ENCODE measurements at regions not wholly inside any gene's neighbourhood (a gene's known extent, or its start where the extent isn't known, plus 50 kb on each side); places are given as distances from the start of the nearest gene placed in this dataset.

DNA sequence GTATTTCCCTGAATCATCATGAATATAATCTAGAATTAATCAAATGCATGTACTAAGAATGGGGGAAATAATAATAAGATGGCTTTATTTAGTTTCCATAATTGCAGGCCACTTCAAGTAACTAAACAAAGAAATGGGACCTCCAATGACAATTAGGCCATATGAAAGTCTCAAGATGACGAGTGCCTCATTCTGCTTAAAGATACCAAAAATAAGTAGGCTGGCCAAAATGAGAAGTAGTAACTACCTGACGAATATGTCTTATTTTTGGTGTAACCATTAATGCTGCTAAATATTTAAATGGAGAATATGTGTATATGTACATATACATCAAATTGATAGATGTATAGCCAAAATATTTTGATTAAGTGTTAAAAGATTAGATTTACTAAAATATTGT, 932.6 kb downstream of the EPHA3 start:
- Mint-ChIP-seq H3K4me1 (ENCODE audit: unreplicated experiment) (peaks cover 6% of the 10 kb centered on the region), H3K4me3 (ENCODE audit: unreplicated experiment) (no peak overlapping the region), H3K27ac (ENCODE audit: unreplicated experiment) (no peak overlapping the region), H3K36me3 (ENCODE audit: unreplicated experiment) (no peaks in the 10 kb centered on the region), H3K27me3 (ENCODE audit: unreplicated experiment) (no peaks in the 10 kb centered on the region), H3K9me3 (ENCODE audit: unreplicated experiment) (no peaks in the 10 kb centered on the region)
- DNase-seq (ENCODE audit: extremely low spot score, unreplicated experiment): no peak
- TF ChIP-seq, protein P1, sequence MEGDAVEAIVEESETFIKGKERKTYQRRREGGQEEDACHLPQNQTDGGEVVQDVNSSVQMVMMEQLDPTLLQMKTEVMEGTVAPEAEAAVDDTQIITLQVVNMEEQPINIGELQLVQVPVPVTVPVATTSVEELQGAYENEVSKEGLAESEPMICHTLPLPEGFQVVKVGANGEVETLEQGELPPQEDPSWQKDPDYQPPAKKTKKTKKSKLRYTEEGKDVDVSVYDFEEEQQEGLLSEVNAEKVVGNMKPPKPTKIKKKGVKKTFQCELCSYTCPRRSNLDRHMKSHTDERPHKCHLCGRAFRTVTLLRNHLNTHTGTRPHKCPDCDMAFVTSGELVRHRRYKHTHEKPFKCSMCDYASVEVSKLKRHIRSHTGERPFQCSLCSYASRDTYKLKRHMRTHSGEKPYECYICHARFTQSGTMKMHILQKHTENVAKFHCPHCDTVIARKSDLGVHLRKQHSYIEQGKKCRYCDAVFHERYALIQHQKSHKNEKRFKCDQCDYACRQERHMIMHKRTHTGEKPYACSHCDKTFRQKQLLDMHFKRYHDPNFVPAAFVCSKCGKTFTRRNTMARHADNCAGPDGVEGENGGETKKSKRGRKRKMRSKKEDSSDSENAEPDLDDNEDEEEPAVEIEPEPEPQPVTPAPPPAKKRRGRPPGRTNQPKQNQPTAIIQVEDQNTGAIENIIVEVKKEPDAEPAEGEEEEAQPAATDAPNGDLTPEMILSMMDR (IDR thresholded peaks at IDR 0.05): no peak

DNA sequence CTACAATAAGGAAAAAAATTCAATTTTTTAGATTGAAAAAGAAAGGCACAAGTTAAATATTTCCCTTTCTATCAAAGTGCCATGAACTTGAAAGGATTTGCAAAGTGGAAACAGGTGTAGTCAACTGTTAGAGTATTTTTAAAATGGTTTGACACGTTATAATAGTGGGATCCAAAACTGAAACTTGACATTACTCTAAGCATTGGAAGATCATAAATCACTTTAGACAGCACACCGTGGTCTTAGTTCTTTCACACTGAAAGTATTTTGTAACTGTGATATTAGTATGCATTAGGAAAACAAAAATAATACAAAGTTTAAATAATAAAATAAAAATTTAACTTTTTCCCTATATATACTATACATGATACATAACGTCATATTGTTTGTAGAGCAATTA, 933.1 kb downstream of the EPHA3 start:
- Mint-ChIP-seq H3K4me3 (ENCODE audit: unreplicated experiment) (no peak overlapping the region), H3K4me1 (ENCODE audit: unreplicated experiment) (peaks cover 6% of the 10 kb centered on the region), H3K9me3 (ENCODE audit: unreplicated experiment) (no peaks in the 10 kb centered on the region), H3K27me3 (ENCODE audit: unreplicated experiment) (no peaks in the 10 kb centered on the region), H3K27ac (ENCODE audit: unreplicated experiment) (no peak overlapping the region), H3K36me3 (ENCODE audit: unreplicated experiment) (no peaks in the 10 kb centered on the region)
- TF ChIP-seq, protein P1 (IDR thresholded peaks at IDR 0.05): no peak
- DNase-seq (ENCODE audit: extremely low spot score, unreplicated experiment): no peak

DNA sequence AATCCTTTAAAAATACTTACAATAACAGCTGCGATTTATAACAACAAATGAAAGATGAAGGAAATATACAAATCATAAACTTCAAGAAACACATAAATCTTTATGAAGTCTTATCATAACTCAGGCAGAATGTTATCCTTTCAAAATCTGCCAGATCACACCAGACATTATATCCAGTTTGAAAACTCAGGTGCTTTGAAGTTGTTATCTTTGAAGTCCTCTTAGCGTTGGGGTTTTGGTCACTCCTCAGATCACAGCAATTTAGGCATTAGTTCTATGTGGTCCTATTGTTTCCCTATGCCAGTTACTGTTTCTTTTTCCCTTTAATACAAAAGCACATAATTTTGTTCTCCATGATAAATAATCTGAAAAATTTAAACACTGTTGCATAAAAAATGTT, 934.6 kb downstream of the EPHA3 start:
- TF ChIP-seq, protein P1 (IDR thresholded peaks at IDR 0.05): no peak
- no peaks in the 10 kb centered on the region for H3K36me3 Mint-ChIP-seq (ENCODE audit: unreplicated experiment)
- no peak overlapping the region for H3K27ac Mint-ChIP-seq (ENCODE audit: unreplicated experiment)
- no peaks in the 10 kb centered on the region for H3K9me3 Mint-ChIP-seq (ENCODE audit: unreplicated experiment)
- H3K4me3 Mint-ChIP-seq (ENCODE audit: unreplicated experiment): no peak overlapping the region
- DNase-seq (ENCODE audit: extremely low spot score, unreplicated experiment): no peak
- peaks cover 6% of the 10 kb centered on the region for H3K4me1 Mint-ChIP-seq (ENCODE audit: unreplicated experiment)
- no peaks in the 10 kb centered on the region for H3K27me3 Mint-ChIP-seq (ENCODE audit: unreplicated experiment)

DNA sequence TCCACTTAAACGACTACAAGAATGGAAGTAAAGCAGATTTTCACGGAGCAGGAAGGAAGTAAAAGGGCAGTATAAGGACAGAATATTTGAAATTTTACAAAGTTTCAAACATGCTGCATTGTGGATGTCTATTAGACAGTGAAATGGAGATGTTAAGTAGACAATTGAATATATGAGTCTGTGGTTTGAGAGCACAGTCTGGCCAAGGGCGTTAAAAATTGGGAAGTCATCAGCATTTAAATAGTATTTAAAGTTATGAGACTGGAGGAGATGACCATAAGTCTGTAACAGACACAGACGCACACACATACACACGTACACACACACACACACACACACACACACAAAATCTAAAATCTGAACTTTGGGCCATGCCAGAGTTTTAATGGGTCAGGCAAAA, 935.9 kb downstream of the EPHA3 start:
- Mint-ChIP-seq H3K36me3 (ENCODE audit: unreplicated experiment) (no peaks in the 10 kb centered on the region), H3K4me1 (ENCODE audit: unreplicated experiment) (peaks cover 4% of the 10 kb centered on the region), H3K4me3 (ENCODE audit: unreplicated experiment) (no peak overlapping the region), H3K27me3 (ENCODE audit: unreplicated experiment) (no peaks in the 10 kb centered on the region), H3K9me3 (ENCODE audit: unreplicated experiment) (no peaks in the 10 kb centered on the region), H3K27ac (ENCODE audit: unreplicated experiment) (no peak overlapping the region)
- no peak for DNase-seq (ENCODE audit: extremely low spot score, unreplicated experiment)
- TF ChIP-seq, protein P1 (IDR thresholded peaks at IDR 0.05): no peak

DNA sequence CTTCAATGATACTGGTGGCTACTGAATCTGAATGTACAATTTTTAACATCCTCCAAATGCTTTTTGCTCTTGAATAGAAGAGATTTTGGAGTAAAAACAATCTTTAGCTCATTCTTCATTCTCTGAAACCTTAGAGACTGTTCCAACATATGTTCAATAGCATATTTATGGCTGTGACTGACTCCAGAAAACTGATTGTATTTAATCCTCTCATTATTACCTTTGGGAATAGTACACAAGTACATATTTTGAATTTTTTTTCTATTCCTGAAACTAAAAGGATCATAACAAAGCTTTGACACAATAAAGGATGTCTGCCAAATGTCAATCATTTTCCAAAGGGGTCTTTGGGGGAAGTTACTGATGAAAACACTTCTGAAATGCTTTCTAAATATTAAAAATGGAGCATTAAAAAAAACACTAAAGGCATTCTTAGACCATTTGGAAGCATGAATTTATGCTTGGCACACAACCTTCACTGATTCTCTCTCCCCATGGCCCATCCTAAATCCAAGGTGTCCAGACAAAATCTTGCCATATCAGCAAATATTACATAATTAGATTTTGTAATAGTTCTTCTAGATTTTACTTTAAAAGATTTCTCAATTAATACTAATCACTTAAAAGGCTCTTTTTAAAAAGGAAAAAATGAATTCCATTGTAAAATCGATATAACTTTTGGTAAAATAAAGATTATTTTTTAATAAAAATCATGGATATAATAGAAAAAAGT, 936.8 kb downstream of the EPHA3 start:
- no peaks in the 10 kb centered on the region for H3K9me3 Mint-ChIP-seq (ENCODE audit: unreplicated experiment)
- no peaks in the 10 kb centered on the region for H3K36me3 Mint-ChIP-seq (ENCODE audit: unreplicated experiment)
- no peaks in the 10 kb centered on the region for H3K4me1 Mint-ChIP-seq (ENCODE audit: unreplicated experiment)
- no peak overlapping the region for H3K27ac Mint-ChIP-seq (ENCODE audit: unreplicated experiment)
- no peak overlapping the region for H3K4me3 Mint-ChIP-seq (ENCODE audit: unreplicated experiment)
- TF ChIP-seq, protein P1 (IDR thresholded peaks at IDR 0.05): no peak
- H3K27me3 Mint-ChIP-seq (ENCODE audit: unreplicated experiment): no peaks in the 10 kb centered on the region
- DNase-seq (ENCODE audit: extremely low spot score, unreplicated experiment): no peak
